Keratinocyte (primary cell): ENCODE measurements at regions not wholly inside any gene's neighbourhood (a gene's known extent, or its start where the extent isn't known, plus 50 kb on each side); places are given as distances from the start of the nearest gene placed in this dataset.

Experiments
- DNase-seq: peaks from one replicate; pipeline ENCODE4 v3.0.0-alpha.2; 2011; ENCODE audit warnings: low read depth, missing footprints, low spot score
- FAIRE-seq: peaks from 2 replicates; lab custom pipeline; 2011; peaks lifted over from hg19 to GRCh38; lab: Jason Lieb, UNC
- H2AFZ ChIP-seq: 2 replicates; pipeline ENCODE4 v1.6.0; 2012; ENCODE audit warnings: low read length, control low read depth, inconsistent platforms; ENCODE audit not compliant: control insufficient read depth
- H3K27ac ChIP-seq: 2 replicates; pipeline ENCODE4 v1.5.1; 2011; ENCODE audit warnings: low read length; ENCODE audit not compliant: control insufficient read depth, insufficient read depth
- H3K27me3 ChIP-seq: 3 replicates; pipeline ENCODE4 v1.6.0; 2011; ENCODE audit warnings: low read length; ENCODE audit not compliant: control insufficient read depth, insufficient read depth; ENCODE audit errors: extremely low read depth
- H3K36me3 ChIP-seq, 2 experiments: 2 replicates in 1 of 2; 3 replicates in 1 of 2; pipeline ENCODE4 v1.5.1; 2011; ENCODE audit warnings: low read length in 2 of 2, mild to moderate bottlenecking in 1 of 2; ENCODE audit not compliant: control insufficient read depth in 2 of 2, insufficient read depth in 2 of 2; ENCODE audit errors: extremely low read depth in 1 of 2
- H3K4me1 ChIP-seq: 3 replicates; pipeline ENCODE4 v1.5.1; 2011; ENCODE audit warnings: low read length; ENCODE audit not compliant: control insufficient read depth, insufficient read depth; ENCODE audit errors: extremely low read depth
- H3K4me2 ChIP-seq: 3 replicates; pipeline ENCODE4 v1.6.0; 2011; ENCODE audit warnings: low read depth, low read length; ENCODE audit not compliant: control insufficient read depth, insufficient read depth; ENCODE audit errors: extremely low read depth
- H3K4me3 ChIP-seq, 3 experiments: fragments of 200-600 bp in 1 of 3; sonication (generic) in 1 of 3; 2 replicates in 2 of 3; 3 replicates in 1 of 3; pipeline ENCODE4 v1.5.1; 2011 to 2016; ENCODE audit warnings: low read length in 3 of 3, mild to moderate bottlenecking in 3 of 3, control low read depth in 2 of 3, inconsistent platforms in 1 of 3, low read depth in 1 of 3, mixed read lengths in 1 of 3, mixed run types in 1 of 3, moderate library complexity in 1 of 3; ENCODE audit not compliant: control insufficient read depth in 2 of 3, insufficient read depth in 2 of 3; ENCODE audit errors: extremely low read depth in 1 of 3
- H3K79me2 ChIP-seq: 2 replicates; pipeline ENCODE4 v1.6.0; 2012; ENCODE audit warnings: low read length; ENCODE audit not compliant: control insufficient read depth, insufficient read depth
- H3K9ac ChIP-seq: 3 replicates; pipeline ENCODE4 v1.6.0; 2011; ENCODE audit warnings: low read length; ENCODE audit not compliant: control insufficient read depth, insufficient read depth; ENCODE audit errors: extremely low read depth
- H3K9me1 ChIP-seq: 3 replicates; pipeline ENCODE4 v1.6.0; 2011; ENCODE audit warnings: low read length; ENCODE audit not compliant: control insufficient read depth, insufficient read depth; ENCODE audit errors: extremely low read depth
- H3K9me3 ChIP-seq: 2 replicates; pipeline ENCODE4 v1.5.1; 2012; ENCODE audit warnings: low read depth, low read length; ENCODE audit not compliant: control insufficient read depth
- H4K20me1 ChIP-seq: 3 replicates; pipeline ENCODE4 v1.6.0; 2011; ENCODE audit warnings: low read length; ENCODE audit not compliant: control insufficient read depth, insufficient read depth; ENCODE audit errors: extremely low read depth
- CTCF ChIP-seq, 3 experiments: IDR thresholded peaks in 1 of 3; conservative IDR thresholded peaks in 1 of 3; optimal IDR thresholded peaks in 1 of 3; 2 replicates in 2 of 3; 3 replicates in 1 of 3; pipeline versions ENCODE3 to v1.5.1; 2011; ENCODE audit warnings: low read length in 3 of 3, mild to moderate bottlenecking in 3 of 3, moderate library complexity in 2 of 3, control low read depth in 1 of 3, inconsistent platforms in 1 of 3; ENCODE audit not compliant: insufficient read depth in 2 of 3; ENCODE audit errors: extremely low read depth in 1 of 3
- EZH2 ChIP-seq: IDR thresholded peaks from one replicate; pipeline ENCODE4 v1.6.1; 2012; ENCODE audit warnings: inconsistent platforms, mild to moderate bottlenecking, low read length, moderate library complexity
- dilution Hi-C: fragments of 300-500 bp; cut with MboI; formaldehyde crosslinking; loops from one replicate; pipeline ENCODE4 v1.7.0; 2020; ENCODE audit warnings: low sequenced_read_pairs; ENCODE audit not compliant: extremely low pct_ligation_motif_present

GRCh38 chr16:65896448-65897153 is 469.9 kb upstream of the CDH5 start:
- TF ChIP-seq EZH2 (no peak), CTCF (optimal IDR thresholded peaks at IDR 0.05 in 1 of 3, IDR thresholded peaks at IDR 0.05 in 1 of 3, conservative IDR thresholded peaks at IDR 0.05 in 1 of 3; ENCODE audit: extremely low read depth in 1 of 3, insufficient read depth in 2 of 3, low read length in 3 of 3) (no peak)
- Histone ChIP-seq H3K36me3 (no peaks in the 10 kb centered on the region), H3K9me3 (no peaks in the 10 kb centered on the region), H3K27me3 (peaks cover 3% of the 10 kb centered on the region), H3K27ac (no peak overlapping the region), H2AFZ (no peak overlapping the region), H3K9ac (no peak overlapping the region), H4K20me1 (no peaks in the 10 kb centered on the region), H3K4me1 (no peaks in the 10 kb centered on the region), H3K4me3 (no peak overlapping the region), H3K79me2 (no peaks in the 10 kb centered on the region), H3K4me2 (no peak overlapping the region), H3K9me1 (no peaks in the 10 kb centered on the region)
- DNase-seq (no peak), FAIRE-seq (no peak)
- dilution Hi-C loops: no loop called here

GRCh38 chr16:65895906-65896305 is 470.6 kb upstream of the CDH5 start:
- Histone ChIP-seq H3K4me2 (no peak overlapping the region), H3K79me2 (no peaks in the 10 kb centered on the region), H2AFZ (no peak overlapping the region), H3K4me1 (no peaks in the 10 kb centered on the region), H3K27me3 (peaks cover 3% of the 10 kb centered on the region), H3K9me3 (no peaks in the 10 kb centered on the region), H3K9me1 (no peaks in the 10 kb centered on the region), H3K36me3 (no peaks in the 10 kb centered on the region), H4K20me1 (no peaks in the 10 kb centered on the region), H3K27ac (no peak overlapping the region), H3K4me3 (no peak overlapping the region), H3K9ac (no peak overlapping the region)
- FAIRE-seq: no peak
- TF ChIP-seq EZH2 (no peak), CTCF (optimal IDR thresholded peaks at IDR 0.05 in 1 of 3, IDR thresholded peaks at IDR 0.05 in 1 of 3, conservative IDR thresholded peaks at IDR 0.05 in 1 of 3; ENCODE audit: extremely low read depth in 1 of 3, insufficient read depth in 2 of 3, low read length in 3 of 3) (no peak)
- no peak for DNase-seq
- dilution Hi-C loops: no loop called here
